ENCODE measurements at regions not wholly inside any gene's neighbourhood (a gene's known extent, or its start where the extent isn't known, plus 50 kb on each side); places are given as distances from the start of the nearest gene placed in this dataset.
A peak's percentile ranks its signal among the peaks of the same experiment; 100 is the strongest.
"Not testable (repeated sequence)": the region's sequence is repeated elsewhere in the genome, so short reads cannot be mapped to it uniquely, and the experiment has no call there.

DNA sequence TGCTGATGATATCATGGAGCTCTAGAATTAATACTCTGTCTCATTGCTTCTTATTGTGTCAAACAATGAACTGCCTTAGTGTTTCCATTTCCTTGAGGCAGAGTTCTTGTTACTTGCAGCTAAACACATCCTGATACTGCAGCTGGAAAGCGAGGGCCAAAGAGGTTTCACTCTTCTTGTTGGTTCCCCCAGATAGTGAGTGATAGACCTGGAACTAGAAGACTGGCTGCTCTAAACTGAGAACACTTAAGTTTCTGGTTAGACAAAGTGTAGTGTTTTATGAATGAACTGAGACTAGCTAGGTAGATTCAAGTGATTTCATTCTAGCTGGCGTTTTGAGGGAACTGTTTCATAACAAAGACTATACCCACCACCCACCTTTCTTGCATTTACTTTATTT is 321.7 kb downstream of the TXNL1 start:
- DNase-seq (ENCODE audit: low read depth) = no peak

DNA sequence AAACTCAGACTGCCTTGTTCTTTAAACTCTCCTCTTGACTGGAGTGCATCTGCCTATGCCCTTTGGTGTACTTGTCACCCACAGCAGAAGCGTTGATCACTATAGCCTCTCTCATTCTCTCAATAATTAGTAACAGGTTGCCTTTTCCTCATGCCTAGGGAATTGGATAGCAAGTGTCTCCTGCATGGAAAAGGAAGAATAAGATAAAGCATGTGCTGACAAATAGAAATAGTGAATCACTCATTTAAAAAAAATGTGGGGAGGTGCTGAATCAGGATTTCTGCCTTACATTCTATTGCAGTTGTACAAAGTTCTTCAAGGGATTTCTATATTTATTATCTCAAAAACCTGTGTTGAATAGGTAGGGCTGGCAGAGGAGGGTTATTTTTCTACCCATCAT is 323.0 kb downstream of the TXNL1 start:
- DNase-seq (ENCODE audit: low read depth) = peak; percentile 56

DNA sequence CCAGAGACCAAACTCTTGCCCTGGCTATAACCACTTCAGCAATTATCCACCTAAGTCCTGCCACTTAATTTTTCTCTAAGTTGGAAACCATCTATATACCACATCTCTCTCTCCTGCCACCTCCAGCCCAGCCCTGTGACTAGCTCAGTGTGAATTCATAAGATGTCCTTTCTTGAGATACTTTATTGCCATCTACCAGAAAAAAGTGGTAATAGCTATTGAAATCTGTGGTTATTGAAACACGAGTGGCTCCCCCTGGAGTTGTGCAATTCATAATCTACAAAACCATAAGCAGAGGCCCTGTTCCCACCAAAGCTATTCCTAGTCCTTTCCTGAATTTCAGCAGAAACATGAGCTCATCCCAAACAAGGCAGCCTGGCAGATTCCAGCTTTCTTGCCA is 324.0 kb downstream of the TXNL1 start:
- DNase-seq (ENCODE audit: low read depth) = peak; percentile 55

DNA sequence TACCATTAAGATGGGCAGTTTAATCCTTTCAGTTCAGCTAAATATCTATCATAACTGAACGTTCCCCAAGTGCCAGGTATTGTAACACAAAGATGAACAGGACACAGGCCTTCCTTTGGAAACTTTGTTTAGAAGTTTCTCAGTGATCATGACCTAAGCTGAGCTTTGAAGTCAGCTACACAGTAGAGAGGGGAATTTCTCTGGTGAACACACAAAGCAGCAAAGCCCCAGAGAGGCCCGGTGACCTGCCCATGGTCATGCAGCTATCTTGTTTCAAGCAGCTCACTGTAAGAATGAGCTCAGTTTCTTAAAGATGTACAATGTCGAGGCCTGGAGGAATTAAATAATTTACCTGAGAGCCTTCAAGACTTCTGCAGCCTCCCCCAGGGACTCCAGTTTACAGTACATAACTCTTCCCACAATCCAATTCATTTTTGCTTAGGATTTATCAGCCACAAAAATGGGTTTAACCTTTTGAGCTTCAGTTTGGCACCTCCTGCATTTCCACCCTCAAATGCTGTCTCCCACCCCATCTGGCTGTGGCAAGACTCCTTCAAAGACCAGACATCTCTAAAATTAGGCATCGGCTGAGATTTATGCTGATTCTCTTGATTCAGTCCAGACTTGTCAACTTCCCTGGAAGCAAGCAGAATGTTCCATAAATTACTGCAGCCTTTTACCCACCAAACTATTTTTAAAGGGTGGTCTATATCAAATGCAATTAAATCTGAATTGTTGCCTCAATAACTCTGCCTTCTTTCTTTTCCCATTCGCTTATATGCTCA is 325.6 kb downstream of the TXNL1 start:
- no peak for DNase-seq (ENCODE audit: low read depth)

DNA sequence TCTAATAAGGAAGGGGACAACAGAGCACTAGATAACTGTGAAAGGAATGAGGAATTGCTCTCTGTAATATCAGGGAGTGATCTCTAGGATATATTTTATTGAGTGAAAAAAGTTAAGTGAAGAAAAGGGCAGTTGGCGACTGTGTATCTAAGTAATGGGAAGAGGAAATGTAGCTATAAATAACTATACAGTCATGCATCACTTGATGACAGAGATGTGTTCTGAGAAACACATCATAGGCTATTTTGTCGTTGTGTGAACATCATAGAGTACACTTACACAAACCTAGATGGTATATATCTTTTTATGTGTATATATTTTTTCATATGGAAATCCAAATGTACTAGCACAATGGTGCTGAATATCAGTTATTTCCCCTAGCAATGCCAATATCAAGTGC is 329.3 kb downstream of the TXNL1 start:
- DNase-seq (ENCODE audit: low read depth) = no peak

DNA sequence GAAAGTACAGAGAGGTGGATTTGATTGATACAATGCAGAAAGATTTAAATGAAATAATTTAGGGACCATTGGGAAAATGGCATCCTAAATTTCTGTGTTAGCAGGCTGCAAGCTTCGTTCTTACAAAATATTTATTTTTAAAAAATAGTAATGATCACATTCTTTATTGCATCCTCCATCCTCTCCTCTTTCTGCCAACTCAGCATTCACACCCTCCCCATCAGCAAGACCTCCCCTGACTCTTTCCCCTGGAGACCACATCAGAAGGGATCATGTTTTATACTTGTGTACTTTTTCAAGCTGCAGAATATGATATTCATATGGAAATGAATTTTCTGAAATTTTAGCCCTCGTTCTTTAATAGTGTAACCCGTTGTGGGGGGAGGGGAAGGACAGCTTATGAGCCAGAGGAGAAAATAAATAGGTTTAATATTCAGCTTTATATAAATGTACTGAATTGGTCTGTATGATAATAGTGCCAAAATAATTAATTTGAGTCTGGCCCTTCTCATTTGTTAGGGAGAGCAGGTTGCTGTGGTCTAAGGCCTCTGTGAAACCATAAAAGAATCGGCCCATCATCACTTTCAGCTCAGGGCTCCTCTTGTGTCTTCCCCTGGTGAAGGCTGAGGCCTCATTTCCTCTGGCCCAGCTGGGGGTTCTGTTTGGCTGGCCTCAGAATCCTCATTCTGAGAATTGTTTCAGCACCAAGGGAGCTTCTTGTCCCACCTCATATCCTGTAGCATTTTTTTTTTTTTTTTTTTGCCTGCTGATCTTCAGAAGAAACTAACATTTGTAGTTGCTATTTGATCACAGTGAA is 330.8 kb downstream of the TXNL1 start:
- DNase-seq (ENCODE audit: low read depth) = no peak

DNA sequence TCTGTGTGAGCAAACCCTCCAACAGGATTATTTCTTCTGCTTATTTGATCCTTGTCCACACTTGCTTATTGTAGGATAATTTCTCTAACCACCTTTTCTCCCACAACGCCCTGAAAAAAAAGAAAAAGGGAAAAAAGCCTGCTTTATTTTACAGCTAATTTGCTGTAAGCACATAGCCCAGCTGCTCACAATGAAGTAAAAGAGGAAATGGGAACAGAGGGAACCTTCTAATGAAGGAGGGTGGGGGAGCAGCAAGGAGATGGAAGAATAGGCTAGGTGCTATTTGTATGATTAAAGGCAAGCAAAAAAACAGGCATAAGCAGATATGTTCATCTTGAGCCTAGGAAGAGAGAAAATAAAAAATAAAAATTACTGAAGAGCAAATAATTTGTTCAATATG is 331.6 kb downstream of the TXNL1 start:
- DNase-seq (ENCODE audit: low read depth) = no peak

DNA sequence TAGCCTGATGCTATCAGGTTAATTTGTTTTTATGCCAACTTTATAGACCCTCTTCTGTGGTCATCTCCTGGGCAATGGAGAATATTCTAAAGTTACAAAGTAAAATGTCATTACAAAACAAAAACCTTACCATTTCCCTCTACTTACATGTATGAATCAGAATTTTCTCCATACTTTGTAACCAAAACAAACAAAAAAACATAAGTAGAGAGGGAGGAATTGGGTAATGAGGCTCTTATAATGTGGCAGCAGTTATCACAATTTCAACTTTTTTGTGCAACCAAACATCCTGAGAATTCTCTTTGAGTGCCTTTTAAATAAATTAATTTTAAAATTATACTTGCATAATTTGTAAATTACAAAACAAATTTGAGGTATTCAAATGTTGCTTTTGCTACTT is 332.8 kb downstream of the TXNL1 start:
- no peak for DNase-seq (ENCODE audit: low read depth)

DNA sequence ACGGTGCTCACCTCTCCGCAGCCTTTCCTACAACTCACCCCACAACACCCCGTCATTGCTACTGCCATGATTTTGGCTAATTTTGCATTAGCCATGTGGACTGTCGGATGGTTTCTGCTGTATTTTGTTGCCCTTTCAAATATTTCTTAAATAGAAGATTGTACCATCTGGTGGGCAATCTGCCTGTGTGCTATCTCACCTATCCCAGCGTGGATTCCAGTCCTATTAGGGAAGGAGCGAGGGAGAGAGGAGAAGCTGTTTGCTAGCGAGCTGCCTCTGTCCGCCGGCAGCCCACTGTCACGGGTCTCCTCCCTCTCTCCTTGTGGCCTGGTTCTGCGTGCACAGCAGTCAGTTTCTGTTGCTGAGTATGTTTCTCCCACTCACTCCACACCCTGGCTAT is 336.2 kb downstream of the TXNL1 start:
- no peak for DNase-seq (ENCODE audit: low read depth)

DNA sequence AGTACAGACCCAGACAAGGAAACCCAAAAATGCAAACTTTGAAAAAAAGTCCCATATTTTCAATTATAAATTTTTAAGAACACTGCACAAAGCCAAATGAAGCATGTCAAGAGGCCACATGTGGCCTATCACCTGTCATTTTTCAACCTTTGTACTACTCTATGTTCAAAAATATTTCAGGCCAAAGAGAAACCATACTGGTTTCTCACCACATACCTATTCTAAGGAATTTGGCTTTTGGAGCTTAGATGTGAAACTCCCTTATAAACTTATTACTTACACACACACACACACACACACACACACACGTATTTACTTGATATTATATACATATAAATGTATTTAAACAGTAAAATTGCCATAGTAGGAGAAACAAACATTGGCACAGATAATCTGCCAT is 338.7 kb downstream of the TXNL1 start:
- DNase-seq (ENCODE audit: low read depth) = no peak

DNA sequence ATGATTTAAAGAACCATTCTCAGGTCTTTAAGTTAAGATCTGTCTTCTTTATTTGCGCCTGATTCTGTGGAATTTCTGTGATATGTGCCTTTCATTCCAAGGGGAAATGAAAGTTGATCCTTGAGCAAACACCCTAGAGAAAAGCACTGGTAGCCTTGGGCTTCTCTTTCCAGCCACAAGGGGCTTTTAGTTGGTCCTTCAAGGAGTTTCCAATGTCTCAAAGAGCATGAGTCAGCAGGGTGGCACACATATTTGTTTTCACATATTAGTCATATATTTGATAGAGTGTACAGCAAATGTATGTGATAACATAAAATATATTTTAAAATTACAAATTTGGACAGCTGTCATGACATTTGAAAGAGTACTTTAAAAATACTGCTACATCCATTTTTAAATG is 339.5 kb downstream of the TXNL1 start:
- peak; percentile 75 for DNase-seq (ENCODE audit: low read depth)

DNA sequence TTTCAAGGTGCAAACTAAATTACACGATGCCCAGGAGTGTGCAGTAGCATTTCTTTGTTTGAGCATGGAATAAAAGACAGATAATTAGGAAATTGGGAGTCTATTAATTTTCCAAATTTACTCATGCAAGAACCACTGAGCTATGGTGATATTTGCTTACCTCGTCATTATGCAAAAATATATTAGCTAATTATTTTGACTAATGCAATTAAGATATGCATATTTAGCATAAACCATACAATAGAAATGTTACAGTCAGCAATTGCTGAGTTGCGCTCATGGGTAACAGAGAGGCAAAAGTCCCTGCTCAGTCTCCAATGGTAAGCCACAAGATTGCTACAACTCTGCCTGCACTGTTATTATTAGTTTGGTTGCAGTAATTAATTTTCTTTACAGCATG is 342.0 kb downstream of the TXNL1 start:
- DNase-seq (ENCODE audit: low read depth) = no peak

DNA sequence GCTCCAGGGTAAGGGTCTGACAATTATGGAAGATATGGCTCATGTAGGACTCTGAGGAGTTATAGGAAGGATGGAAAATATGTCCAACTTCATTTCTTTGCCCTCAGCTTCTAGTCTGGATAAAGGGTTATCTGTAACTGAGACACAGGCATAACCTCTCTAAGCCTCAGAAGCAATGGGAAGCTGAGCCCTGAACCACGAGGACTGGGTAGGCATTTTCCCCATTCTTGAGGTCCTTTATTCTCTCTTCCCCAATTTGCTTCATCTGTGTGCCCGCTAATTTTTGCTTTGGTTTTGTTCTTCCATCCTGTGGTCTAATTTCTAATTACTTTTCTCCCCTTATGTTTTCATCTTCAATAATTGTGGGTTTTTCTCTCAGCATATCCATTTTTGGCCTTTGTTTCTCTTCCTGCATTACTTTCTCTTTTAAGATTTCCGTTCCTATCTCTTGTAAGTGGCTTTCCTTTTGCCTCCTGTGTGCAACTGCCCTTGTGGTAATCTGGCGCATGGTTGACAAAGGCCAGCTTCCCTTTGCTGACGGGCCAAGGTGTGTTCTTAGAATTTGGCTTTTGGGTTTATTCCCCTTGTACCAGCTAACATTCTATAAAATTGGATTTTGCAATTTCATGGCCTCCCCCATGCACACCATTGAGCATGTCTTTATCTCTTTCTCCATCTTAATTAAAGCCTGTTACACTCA is 343.8 kb downstream of the TXNL1 start:
- no peak for DNase-seq (ENCODE audit: low read depth)

DNA sequence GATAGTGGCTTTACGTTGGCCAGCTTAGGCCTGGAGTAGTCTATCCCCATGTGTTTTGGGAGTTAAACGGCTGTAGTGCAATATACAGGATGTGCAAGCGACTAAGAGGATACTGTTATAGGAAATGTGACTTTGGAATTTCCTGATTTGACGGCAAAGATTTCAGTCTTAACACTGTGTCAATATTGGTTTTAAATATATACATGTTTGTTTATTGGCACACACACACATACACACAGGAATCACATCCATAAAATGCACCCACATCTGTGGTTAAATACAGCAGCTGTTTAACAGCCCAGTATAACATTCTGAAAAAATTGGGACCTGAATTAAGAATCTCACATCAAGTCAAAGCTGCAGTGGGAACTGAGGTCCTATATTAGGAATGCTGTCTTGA is 347.1 kb downstream of the TXNL1 start:
- DNase-seq (ENCODE audit: low read depth) = no peak

DNA sequence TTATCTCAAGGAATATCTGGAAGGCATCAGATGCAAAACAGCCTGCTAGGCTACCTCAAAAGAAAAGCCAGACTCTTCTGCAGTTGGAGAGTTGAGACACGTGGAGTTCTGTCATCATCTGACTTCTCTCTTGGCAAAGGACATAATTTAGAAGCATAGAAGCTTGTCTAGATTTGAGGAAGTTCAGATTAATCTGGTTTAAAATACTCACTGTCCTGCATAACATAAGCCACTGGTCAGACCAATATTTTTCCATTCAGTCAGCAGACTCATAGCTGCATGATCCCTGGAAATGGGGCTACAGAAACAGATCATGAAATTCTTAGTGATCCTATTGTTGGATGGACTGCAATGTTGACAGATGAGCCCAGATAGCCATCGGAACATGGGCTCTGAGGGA is 349.0 kb downstream of the TXNL1 start:
- no peak for DNase-seq (ENCODE audit: low read depth)

DNA sequence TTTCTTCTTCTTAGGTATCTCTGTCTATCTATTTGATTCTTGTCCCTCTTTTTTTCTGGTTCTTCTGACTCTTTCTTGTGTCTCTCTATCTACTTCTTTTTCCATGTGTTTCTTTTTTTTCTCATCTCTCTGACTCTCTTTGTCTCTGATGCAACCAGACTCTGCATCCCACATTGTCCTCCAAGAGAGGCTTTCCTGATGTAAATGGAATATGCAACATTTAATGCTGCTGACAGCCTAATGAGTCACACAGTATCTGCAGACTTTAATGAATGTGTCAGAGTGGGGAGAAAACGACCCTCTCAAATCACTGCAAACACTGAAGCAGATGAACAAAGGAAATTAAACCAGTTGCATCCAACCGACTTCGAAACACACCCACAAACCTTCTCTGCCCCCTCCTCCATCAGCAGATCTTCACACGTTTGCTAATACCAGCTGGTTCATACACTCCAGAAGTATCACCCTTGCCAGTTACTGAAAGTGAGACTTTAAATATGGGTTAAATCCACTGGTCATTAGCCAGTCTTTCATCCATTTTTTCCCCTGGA is 351.5 kb downstream of the TXNL1 start:
- peak; percentile 42 for DNase-seq (ENCODE audit: low read depth)

DNA sequence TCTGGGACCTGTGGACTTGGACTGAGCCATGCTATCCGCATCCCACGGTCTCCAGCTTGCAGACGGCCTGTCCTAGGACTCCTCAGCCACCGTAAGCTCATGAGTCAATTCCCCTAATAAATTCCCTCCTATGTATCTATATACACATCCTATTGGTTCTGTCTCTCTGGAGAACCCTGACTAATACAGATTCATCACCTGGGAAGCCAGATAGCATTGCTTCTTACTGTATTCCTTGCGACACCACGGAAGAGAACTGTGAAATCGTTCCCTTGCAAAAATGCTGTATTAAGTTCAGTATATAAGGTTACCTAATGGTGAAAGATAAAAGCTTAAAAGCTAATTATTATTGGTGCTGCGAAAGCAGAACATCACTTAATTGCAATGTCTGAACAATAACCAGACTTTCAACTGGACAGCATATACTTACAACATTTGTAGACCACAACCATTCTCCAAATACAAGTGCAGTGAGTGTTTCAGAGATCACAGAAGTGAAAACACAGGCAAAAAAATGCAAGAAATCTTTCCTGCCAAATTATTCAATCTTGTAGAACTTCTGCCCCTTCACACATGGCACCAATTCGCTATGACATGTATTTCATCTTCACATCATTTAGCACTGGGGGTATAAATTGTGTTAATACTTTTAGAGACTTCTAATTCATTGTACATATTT is 352.9 kb downstream of the TXNL1 start:
- DNase-seq (ENCODE audit: low read depth) = no peak

DNA sequence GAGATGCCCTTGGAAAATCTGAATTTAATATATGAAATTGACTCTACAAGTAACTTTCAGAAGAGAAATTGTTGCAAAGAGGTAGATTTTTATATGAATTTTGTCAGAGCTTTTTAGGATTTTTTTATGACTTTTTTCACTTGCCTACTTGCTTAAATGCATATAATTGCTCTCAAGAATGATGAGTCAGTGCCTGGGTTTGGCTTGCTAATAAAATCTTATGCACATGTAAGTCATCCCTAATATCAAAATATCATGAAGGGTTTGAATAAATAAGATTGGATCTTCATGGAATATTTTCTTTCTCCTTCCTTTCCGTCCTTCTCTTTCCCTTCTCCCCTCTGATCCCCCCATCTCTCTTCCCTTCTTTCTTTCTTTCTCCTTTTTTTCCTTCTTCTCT is 354.1 kb downstream of the TXNL1 start:
- DNase-seq (ENCODE audit: low read depth) = peak; percentile 34

DNA sequence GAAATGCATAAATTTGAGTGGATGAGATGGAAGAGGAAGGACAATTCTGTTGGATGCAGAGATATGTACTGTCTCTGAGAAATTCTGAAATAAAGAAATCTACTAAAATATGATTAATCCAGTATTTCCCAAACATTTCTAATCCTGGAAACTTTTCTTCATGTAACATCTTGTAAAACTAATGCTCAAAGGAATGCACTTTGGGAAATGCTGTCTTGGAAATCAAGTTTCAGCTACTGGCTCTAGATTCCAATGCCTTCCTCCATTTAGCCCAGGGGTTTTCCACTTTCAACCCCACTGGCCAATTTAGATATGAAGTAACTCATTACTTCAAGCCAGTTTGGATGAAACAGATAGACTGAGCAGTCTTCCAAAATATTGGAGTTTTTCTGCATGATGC is 355.1 kb downstream of the TXNL1 start:
- no peak for DNase-seq (ENCODE audit: low read depth)

DNA sequence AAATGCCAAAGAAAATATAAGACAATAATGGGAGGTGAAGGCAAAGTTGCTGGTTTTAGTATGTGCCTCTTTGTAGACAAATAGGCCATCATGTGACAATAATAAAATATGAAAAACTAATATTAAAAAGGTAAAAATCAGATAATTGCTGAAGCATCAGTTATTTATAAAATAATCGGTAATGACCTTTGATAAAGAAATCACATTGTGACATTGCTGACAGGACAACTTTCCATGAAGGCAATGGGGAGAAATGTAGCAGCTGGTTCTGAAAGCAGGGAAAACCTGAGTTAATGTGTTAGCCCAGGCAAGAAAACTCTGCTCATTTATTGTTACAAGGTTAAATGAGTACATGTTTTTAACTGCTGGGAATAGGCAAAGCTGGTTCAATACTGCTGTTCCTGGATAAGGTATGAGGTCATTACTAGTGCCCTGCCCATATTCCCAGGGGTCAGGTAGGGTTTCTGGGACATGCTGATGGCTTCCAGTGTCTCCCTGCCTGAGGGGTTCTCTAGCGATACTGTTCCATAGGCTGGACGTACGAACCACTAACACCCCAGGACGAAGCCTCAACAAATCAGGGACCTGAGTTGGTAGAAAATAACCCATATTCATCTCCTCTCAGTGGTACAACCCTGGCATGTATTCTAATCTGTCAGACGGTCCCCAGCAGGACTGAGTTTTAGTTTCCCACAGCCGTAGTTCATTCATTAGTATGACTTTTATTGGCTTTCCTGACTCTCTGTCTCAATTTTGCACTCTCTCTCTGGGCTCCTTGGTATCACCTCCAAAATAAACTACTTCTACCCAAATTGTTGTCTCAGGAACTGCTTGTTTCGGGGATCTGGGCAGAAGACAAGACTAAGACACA is 355.9 kb downstream of the TXNL1 start:
- DNase-seq (ENCODE audit: low read depth) = no peak

DNA sequence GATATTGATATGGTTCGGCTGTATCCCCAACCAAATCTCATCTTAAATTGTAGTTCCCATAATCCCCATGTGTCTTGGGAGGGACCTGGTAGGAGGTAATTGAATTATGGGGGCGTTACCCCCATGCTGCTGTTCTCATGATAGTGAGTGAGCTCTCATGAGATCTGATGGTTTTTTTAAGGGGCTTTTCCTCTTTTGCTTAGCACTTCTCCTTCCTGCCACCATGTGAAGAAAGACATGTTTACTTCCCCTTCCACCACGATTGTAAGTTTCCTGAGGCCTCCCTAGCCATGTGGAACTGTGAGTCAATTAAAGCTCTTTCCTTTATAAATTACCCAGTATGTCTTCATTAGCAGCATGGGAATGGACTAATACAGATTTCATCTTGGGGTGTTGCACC is 358.6 kb downstream of the TXNL1 start:
- DNase-seq (ENCODE audit: low read depth) = not testable (repeated sequence)

Measured in M059J (cell line).